GM19372 (cell line): ENCODE measurements at regions not wholly inside any gene's neighbourhood (a gene's known extent, or its start where the extent isn't known, plus 50 kb on each side); places are given as distances from the start of the nearest gene placed in this dataset.

Experiments used
- ATAC-seq: cut with Tn5 transposase; IDR thresholded peaks from one replicate; pipeline ENCODE4 v1.9.1; 2021; ENCODE audit warnings: mild to moderate bottlenecking, low read depth, moderate library complexity; ENCODE audit not compliant: unreplicated experiment

DNA sequence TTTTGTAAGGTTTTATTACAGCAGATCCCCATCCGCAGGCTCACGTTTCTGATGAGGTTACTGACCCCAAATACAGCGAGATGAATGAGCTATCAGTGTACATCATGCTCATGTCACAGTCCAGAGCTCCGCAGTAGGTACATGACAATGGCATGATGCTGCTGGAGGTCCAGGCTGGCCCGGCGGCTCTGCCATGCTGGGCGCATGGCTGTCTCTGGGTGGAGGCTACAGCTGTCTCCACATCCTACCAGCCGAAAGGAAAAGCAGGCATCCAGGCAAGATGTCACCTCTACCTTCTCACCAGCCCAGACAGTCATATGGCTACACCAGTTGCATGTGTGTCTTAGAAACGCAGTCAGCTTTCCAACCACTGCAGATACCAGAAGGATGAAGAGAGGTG lies 90.9 kb upstream of the RNF32 start:
- ATAC-seq = no peak

DNA sequence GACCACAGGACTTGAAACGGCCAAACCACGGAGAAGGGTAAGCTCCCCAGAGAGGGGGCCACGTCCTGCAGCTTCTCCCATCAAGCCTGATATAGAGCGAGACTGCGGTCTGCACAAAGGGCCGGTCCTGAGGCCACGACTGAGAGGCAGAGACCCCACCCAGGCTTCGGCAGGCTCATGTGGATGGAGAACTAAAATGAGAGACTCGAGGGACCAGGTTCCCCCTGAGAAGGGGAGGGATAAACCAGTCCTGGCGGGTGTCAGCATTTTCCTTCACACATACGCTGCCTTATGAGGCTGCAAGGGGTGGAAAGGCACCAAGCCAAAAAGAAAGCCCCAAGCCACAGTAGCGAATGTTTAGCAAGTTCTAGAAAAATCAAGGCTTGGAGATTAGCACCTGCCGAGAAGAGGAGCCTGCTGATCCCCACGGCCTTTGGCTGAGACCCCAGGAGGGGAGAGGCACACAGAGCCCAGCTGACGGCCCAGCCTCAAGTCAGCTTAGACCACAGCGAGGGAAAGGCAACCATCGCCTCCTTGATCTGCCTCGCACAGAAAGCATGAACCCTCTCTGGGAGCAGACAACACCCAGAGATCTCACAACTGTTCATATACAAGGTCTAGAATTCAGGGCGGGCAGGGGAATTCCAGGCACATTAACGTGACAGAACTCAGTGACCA lies 92.6 kb upstream of the RNF32 start:
- no peak for ATAC-seq

DNA sequence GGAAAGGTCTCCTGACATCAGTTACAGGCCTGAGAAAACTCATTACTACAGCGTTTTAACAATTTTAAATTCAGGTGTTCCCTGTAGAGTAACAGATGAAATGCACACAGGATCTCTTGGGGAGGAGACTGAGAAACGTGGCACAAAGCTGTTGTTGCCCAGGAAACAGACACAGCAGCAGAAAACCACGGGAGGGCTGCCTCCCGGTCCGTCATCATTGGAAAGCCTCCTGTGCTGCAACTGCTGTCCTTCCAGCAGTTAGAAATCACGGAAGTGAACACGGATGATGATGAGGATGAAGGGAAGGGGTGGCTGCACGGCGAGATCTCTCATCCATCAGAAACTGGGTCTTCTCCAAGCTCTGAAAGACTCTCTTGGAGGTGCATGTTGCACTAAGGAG lies 94.6 kb upstream of the RNF32 start:
- no peak for ATAC-seq

DNA sequence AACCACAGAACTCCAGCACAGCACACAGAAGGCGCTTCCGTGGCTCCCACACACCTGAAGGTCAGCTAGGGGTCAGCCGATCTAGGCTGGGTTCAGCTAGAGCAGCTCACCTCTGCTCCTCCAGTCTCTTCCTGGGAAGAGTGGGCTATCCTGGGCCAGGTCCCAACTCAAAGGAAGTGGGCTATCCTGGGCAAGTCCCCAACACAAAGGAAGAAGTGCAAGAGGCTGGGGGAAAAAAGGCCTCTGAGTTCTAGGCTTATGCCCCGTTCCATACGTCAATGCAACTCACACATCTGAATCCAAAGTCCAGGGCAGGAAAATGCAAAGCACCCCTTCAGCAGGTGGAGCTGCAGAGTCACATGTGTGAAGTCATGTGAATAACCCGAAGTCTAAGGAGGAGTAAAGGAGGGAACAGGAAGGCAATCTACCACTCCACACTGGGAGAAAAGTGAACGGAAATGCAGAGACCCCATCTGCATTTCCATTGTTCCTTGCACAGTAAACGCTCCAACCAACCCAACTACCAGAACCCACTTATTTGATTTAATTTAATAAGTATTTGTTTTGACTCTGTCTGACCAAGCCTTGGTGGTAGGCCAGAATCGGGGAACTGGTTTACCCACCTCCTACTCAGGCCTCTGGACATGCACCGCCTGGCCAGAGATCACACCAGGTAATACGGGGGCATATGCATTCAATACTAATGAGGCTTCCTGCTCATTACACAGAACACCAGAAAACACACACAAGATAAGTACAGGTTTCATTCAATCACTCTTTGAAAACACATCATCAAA lies 95.5 kb upstream of the RNF32 start:
- no peak for ATAC-seq

DNA sequence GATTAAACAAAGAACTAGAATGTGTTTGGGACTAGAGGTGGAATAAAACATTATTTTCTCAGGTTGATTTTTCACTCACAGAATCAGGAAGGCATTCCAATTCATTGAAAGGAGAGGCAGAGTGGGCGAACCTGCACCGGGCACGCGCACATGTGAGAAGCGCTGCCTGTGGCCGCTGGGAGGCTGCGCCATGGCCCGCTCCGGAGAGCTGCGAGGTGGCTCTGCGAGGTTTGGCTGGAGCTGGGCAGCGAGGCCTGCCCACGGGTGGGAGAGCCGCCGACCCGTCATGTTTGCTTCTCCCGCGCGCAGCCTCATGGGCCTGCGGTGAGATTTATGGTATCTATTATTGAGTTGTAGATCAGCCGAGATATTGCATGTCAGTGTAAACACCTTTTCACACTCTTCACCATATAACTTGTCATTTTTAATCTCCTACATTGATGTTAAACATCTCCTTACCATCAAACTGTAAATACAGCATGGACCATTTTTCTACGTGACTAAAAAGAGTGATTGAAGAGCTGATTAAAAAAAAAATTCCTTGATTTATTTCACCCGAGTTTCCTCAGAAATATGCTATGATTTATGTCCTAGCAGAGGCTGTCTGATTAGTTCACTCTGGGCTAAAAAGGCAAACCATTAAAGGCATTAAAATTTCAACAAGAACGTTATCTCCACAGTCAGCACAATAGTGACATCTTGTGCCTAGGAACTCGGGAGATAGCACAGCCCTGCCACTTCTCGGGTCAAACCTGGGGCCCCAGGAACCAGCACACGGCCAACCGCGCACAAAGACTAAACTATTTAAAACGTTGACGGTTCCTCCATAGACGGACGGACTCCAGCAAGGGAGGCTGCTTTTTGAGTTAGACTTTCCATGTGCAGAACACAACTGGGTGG lies 96.6 kb upstream of the RNF32 start:
- ATAC-seq = no peak

DNA sequence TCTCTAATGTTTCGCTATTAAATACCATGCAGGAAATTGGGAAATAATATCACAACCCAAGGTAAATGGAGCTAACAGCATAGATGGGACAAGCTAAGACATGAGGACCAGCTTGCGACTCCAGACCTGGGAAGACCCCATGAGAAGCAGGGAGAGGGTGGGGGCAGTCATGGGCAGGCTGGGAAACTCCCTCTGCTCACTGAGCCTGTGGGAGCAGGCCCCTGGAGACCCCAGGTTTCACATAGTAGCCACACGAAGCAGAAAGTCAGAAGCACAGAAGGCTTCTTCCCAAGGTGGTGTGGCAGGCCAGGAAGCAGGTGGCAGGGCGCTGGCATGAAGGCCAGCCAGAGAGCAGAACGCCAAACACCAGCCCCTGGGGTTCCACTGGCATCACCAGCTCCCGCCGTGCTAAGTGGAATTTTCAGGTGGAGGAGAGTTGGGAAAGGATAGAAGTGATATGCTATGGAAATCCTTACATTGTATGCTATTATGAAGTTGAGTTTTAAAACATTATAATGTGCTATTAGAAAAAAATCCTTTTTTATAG lies 99.9 kb upstream of the RNF32 start:
- no peak for ATAC-seq

DNA sequence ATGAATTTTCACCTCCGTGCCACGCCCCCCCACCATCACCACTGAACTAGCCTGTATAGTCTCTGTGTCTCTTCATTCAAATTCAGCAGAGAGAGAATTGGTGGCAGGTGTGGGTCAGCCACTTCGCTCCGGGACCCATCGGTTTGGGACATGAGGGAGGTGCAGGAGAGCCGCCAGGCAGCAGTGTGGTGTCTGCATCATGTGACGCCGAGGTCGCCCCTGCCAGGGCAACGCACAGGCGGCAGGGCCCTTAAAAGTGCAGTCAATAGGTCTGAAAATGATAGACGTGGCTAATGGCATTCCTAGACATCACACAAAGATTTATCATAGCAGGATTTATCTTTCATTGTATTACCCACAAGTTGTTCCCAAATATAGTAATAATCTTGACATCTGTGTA lies 100.6 kb upstream of the RNF32 start:
- ATAC-seq = no peak

DNA sequence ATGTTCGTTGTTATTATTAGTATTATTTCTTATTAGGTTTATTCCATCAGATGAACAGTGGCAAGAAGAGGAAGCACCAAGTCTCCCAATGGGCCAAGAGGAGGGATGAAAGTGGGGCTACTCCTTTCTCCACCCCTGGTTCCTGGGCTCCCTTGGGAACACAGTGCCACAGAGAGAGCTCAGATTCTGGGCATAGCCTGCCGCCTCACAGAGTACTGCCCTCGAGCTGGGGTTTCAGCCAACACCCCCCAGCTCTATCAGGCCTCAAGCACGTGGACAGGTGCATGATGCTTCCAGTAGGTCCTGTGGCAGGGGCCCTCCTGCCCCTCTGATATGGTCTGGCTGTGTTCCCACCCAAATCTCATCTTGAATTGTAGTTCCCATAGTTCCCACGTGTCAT lies 103.6 kb upstream of the RNF32 start:
- no peak for ATAC-seq

DNA sequence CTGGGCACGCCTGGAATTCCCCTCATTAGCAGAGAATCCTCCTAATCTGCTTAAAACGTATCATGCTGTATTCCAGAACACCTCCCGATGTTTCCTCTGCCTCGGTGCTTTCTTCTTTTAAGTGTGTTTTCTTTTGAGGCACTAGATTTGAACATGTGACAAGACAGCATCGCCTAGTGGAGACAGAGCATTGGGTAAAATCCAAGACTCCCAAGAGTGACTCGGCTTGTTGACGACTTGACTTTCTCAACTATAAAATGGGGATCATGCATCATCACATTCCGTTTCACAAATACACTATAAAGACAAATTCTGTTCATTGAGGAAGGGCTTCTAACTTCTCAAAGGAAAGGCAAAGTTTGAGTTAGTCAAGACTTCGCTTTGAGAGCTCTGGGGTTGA lies 105.6 kb upstream of the RNF32 start:
- ATAC-seq = no peak

DNA sequence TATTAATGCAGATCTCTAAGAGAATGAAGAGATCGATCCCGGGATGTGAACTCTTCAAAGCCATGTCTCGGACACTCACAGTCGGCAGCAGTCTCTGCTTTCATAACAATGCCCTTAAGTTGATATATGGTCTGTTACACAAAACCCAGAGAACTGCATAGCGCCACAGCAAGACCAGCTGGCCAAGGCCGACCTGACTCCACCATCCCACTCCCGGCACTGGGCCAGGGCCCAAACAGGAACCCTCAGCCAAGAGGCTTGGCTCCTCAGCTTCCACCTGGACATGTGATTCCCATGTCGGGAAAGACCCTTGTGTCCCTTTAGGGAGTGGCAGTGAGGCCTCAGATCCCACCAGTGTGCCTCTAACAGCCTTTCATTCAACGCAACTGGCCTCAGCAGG lies 106.6 kb upstream of the RNF32 start:
- no peak for ATAC-seq

DNA sequence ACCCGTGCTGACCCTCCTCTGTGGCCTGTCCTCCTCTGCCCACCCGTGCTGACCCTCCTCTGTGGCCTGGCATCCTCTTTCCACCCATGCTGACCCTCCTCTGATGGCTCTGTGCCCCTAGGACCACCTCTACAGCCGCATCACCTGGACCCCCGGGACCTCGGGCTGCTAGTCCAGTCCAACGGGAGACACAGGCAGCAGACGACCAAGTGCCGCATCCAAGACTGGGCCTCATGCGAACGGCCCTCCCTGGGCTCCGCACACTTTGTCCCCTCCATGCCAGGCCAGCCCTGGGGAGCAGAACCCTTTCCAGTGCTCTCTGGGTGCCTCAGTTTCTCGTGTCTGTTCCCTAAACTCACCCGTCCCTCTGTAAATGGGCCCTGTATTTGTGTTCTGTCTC lies 107.2 kb upstream of the RNF32 start:
- ATAC-seq = no peak

DNA sequence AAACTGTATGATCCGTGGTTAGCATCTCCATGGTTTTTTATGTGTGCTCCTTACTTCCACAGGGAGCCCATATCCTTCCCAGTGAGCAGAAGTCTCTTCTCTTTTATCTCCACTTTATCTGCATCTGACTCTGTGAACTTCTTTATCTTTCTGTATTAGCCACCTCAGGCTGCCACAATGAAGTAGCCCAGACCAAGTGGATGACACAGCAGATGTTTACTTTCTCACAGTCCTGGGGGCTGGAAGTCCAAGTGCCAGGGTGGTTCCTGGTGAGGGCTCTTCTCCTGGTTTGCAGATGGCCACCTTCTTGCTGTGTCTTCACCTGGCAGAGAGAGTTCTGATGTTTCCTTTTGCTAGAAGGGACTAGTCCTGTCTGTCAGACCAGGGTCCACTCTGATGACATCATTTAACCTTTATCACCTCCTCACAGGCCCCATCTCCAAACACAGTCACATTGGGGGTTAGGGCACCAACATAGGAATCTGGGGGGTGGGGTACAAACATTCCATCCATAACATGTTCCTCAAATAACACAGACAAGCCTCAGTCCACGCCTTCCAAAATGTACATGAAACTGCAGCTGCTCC lies 108.5 kb upstream of the RNF32 start:
- no peak for ATAC-seq

DNA sequence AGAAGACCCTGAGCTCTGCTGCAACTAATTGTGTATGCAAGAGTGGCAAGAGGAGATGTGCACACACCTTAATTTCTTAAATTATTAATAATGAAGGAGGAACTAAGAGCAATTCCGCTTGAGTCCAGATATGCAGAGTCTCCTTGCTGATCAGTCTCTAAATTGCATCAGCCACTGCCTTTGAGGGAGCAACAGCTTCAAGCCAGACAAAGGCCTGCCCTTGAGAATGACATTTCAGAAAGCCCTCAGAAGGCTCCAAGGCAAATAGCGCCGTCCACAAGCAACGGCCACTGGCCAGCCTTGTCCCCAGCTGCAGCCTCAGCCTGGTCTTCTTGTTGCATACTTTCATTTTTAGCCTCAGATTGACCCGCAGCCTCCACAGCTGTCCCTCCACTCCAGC lies 110.6 kb upstream of the RNF32 start:
- ATAC-seq = no peak

DNA sequence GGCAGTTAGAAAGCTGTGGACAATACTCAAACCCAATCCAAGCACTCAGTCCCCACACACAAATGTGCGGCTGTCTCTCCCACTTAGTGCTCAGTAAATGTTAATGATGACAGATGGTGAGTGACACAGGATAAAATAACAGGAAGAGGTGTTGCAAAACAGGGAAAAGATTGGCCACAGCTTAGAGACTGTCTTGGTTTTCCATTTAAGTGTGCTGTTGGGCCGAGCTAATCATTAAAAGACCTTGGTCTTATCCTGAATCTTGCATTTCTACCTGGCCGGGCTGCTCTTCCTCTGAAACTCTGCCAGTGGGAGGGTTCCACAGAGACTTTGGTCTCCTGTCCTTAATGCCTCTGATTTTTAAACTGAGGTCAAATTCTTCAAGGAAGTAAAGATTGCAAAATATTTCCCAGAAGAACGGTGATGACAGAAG lies 113.1 kb upstream of the RNF32 start:
- no peak for ATAC-seq

DNA sequence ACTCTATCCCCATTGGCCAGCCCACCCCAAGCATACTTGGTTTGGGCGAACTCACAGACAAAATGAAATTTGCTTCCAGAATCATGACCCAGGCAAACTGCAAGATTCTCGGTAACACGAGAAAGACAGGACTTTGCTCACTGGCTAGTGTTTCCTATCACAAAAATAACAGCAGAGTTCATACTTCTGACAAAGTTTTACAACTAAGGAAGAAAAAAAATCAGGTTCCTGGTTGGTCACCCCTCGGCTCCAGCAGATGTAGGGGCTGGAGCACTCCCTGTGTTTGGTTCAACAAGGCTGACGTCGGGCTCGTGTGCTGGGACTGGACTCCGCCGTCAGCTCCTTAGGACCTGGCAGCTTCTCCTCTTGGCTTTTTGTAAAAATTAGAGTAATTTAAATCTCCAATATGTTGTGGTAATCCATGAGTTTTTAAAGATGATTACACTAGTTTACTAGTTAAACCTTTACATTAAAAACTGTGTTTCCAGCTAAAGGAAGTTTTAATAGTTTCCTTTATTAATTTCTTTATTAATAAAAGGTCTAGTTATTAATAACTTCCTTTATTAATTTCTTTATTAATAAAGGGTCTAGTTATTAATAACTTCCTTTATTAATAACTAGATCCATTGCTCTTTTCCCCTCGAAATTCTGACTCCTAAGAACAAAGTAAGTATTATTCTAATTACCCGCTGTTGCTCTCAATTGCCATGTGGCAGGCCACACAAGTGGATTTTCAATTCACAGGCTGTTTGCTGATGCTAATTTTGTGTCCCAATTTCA lies 115.6 kb upstream of the RNF32 start:
- ATAC-seq = no peak

DNA sequence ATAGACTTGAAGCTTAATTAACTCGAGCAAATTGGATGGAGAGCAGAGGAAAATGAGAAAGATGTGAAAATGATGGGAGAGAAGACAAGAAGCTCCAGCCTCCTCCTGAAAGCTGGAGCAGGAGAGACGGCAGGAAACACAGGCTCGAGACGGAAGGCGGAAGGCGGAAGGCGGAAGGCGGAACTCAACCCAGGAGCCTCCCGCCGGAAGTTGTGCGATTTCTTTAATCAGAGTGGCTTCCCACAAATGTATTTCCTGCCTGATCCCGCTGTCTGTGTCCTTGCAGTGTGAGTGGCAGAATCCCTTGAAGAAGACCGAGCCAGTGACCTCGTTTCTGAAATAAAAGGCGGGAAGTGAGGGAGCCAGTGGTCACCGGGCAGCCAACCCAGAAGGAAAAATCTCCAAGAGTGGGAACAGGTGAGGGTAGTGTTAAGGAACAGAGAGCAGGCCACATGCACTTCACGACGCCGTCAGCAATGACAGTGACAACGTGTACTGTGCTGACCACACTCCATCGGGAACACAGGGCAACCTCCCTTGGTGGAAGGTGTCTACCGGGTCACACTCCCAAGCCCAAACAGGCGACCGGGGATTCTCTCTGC lies 117.0 kb upstream of the RNF32 start:
- no peak for ATAC-seq

DNA sequence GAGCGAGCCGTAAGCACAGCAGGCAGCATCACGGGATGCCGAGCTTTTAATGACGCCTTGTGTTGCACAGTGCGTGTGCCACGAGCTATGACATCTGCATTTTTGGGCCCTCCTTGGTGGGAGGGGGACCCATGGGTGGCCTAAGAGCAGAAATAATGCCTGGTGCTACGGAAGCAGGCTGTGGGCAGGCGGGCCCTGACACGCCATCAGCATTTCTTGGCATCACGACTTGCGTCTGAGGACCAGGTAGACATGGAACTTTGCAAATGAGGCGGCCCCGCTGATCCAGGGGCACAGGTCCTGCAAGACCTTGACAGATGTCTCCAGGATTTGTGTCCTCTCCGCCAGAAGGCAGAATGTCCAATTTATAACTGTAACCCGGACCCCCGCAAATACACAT lies 117.8 kb upstream of the RNF32 start:
- no peak for ATAC-seq

DNA sequence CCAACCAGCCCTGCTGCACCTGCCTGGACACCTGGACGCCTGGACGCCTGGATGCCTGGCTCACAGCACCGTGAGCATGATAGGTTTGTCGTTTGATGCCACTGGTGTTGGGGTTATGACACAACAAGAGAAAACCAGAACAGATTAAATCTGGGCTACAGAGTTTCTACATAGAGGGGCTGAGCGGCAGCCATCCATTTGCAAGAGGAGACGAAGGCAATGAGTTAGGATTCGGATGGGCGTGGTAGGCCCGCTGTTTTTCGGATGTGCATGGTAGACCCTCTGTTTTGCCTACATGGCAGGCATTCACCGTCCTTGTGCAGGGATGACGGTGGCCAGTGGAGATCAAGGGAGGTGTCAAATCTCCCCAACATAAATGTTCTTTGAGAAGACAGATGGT lies 121.5 kb upstream of the RNF32 start:
- ATAC-seq = no peak

DNA sequence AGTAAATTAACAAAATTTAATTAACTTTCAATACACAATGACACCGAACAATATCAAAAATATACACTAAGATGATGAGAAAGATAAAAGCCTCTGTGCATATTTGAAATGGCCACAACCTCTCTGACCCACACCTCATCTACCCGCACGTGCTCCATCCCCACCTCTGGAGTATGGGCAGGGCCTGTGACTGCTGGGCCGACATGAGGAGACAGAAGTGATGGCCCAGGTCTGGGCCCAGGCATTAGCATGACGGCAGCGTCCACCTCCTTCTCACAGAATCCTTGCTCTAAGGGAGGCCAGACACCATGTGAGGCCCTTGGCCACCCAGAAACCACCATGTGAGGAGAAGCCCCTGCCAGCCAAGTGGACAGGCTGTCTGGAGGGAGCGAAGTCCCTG lies 122.1 kb upstream of the RNF32 start:
- ATAC-seq = no peak
